Activated CD4-positive, alpha-beta T cell treated with anti-CD3 and anti-CD28 coated beads, Interleukin-2, amount 50 U/mL, for 24 hours (primary cell): ENCODE measurements at regions not wholly inside any gene's neighbourhood (a gene's known extent, or its start where the extent isn't known, plus 50 kb on each side); places are given as distances from the start of the nearest gene placed in this dataset.
A peak's percentile ranks its signal among the peaks of the same experiment; 100 is the strongest.
"Not testable (repeated sequence)": the region's sequence is repeated elsewhere in the genome, so short reads cannot be mapped to it uniquely, and the experiment has no call there.

Source experiments
- DNase-seq, 2 donors: peaks; one replicate each; pipeline ENCODE4 v3.0.0-alpha.2; 2020; ENCODE audit warnings: low read depth in 1 of 2, low spot score in 1 of 2

- DNase-seq = not testable (repeated sequence)
These were observed 64.4 kb downstream of the KLRB1 start for GRCh38 chr12:9543341-9543740.

- not testable (repeated sequence) for DNase-seq
These were observed 64.9 kb downstream of the KLRB1 start for GRCh38 chr12:9542827-9543226.

- DNase-seq = not testable (repeated sequence)
These were observed 91.8 kb downstream of the KLRB1 start for GRCh38 chr12:9515925-9516324.

GRCh38 chr12:9512695-9513094 lies 95.0 kb downstream of the KLRB1 start:
- not testable (repeated sequence) for DNase-seq

GRCh38 chr12:9510392-9511011 lies 97.2 kb downstream of the KLRB1 start:
- DNase-seq = not testable (repeated sequence)

GRCh38 chr12:9509464-9510161 lies 98.1 kb downstream of the KLRB1 start:
- no peak for DNase-seq

GRCh38 chr12:9506746-9507145 lies 101.0 kb downstream of the KLRB1 start:
- no peak for DNase-seq

GRCh38 chr12:9503384-9503783 lies 104.3 kb downstream of the KLRB1 start:
- not testable (repeated sequence) for DNase-seq

- not testable (repeated sequence) for DNase-seq
These were observed 104.9 kb downstream of the KLRB1 start for GRCh38 chr12:9502845-9503244.

- DNase-seq = not testable (repeated sequence)
These were observed 114.4 kb downstream of the KLRB1 start for GRCh38 chr12:9493325-9493724.

GRCh38 chr12:9481289-9481688 lies 126.4 kb downstream of the KLRB1 start:
- not testable (repeated sequence) for DNase-seq

- DNase-seq = not testable (repeated sequence)
These were observed 133.5 kb downstream of the KLRB1 start for GRCh38 chr12:9474197-9474596.

- DNase-seq = not testable (repeated sequence)
These were observed 134.1 kb downstream of the KLRB1 start for GRCh38 chr12:9473638-9474037.

GRCh38 chr12:9471501-9471900 lies 136.2 kb downstream of the KLRB1 start:
- DNase-seq = not testable (repeated sequence)

GRCh38 chr12:9470367-9470766 lies 137.3 kb downstream of the KLRB1 start:
- DNase-seq = not testable (repeated sequence)

GRCh38 chr12:9469956-9470355 lies 137.8 kb downstream of the KLRB1 start:
- DNase-seq = not testable (repeated sequence)

- not testable (repeated sequence) for DNase-seq
These were observed 138.3 kb downstream of the KLRB1 start for GRCh38 chr12:9469463-9469862.

- DNase-seq = peak in 1 of 2 donors; percentile 15
These were observed 138.7 kb downstream of the KLRB1 start for GRCh38 chr12:9468998-9469397.

GRCh38 chr12:9468144-9468543 lies 139.6 kb downstream of the KLRB1 start:
- not testable (repeated sequence) for DNase-seq

GRCh38 chr12:9464408-9464807 lies 143.3 kb downstream of the KLRB1 start:
- DNase-seq = no peak

- not testable (repeated sequence) for DNase-seq
These were observed 152.2 kb downstream of the KLRB1 start for GRCh38 chr12:9455516-9455915.

GRCh38 chr12:9454021-9454420 lies 153.7 kb downstream of the KLRB1 start:
- not testable (repeated sequence) for DNase-seq
